IPS-18a (cell line): ENCODE measurements at regions not wholly inside any gene's neighbourhood (a gene's known extent, or its start where the extent isn't known, plus 50 kb on each side); places are given as distances from the start of the nearest gene placed in this dataset.
"Not testable (repeated sequence)": the region's sequence is repeated elsewhere in the genome, so short reads cannot be mapped to it uniquely, and the experiment has no call there.

Experiments used
- H3K27ac ChIP-seq: one replicate; pipeline ENCODE4 v1.5.1; 2013; ENCODE audit warnings: low read length
- H3K27me3 ChIP-seq: one replicate; pipeline ENCODE4 v1.6.1; 2013; ENCODE audit warnings: mild to moderate bottlenecking, low read length; ENCODE audit not compliant: control insufficient read depth, insufficient read depth
- H3K36me3 ChIP-seq: one replicate; pipeline ENCODE4 v1.6.1; 2013; ENCODE audit warnings: low read depth, low read length; ENCODE audit not compliant: control insufficient read depth
- H3K4me1 ChIP-seq: one replicate; pipeline ENCODE4 v1.6.1; 2013; ENCODE audit warnings: low read depth, low read length; ENCODE audit not compliant: control insufficient read depth
- H3K4me3 ChIP-seq: one replicate; pipeline ENCODE4 v1.5.1; 2013; ENCODE audit warnings: low read length
- H3K9ac ChIP-seq: one replicate; pipeline ENCODE4 v1.6.1; 2013; ENCODE audit warnings: mild to moderate bottlenecking, low read length, moderate library complexity
- H3K9me3 ChIP-seq: one replicate; pipeline ENCODE4 v1.6.1; 2013; ENCODE audit warnings: low read depth, low read length; ENCODE audit not compliant: control insufficient read depth

DNA sequence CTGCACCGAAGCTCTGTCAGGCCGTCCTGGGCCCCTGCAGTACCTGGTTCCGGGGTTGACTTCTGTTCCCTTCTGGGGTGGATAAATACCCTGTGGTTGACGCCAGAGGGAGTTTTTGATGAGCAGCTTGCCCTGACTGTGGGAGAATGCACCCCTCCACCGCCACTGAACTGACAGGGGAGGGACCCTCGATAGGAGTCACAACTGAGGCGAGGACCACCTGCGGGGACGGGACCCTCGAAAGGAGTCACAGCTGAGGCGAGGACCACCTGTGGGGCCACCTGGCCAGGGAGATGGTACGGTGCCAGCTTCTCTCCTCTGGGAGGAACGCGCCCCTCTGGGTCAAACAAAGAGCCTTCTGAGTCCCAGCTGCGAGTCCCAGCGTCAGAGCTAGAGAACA, 100.1 kb upstream of the FRMD1 start:
- no peak overlapping the region for H3K27ac ChIP-seq
- H3K4me3 ChIP-seq = no peak overlapping the region
- H3K4me1 ChIP-seq = peaks cover 36% of the 10 kb centered on the region
- H3K36me3 ChIP-seq = no peaks in the 10 kb centered on the region
- no peak overlapping the region for H3K9ac ChIP-seq
- H3K9me3 ChIP-seq = no peaks in the 10 kb centered on the region
- H3K27me3 ChIP-seq = peaks cover 8% of the 10 kb centered on the region

DNA sequence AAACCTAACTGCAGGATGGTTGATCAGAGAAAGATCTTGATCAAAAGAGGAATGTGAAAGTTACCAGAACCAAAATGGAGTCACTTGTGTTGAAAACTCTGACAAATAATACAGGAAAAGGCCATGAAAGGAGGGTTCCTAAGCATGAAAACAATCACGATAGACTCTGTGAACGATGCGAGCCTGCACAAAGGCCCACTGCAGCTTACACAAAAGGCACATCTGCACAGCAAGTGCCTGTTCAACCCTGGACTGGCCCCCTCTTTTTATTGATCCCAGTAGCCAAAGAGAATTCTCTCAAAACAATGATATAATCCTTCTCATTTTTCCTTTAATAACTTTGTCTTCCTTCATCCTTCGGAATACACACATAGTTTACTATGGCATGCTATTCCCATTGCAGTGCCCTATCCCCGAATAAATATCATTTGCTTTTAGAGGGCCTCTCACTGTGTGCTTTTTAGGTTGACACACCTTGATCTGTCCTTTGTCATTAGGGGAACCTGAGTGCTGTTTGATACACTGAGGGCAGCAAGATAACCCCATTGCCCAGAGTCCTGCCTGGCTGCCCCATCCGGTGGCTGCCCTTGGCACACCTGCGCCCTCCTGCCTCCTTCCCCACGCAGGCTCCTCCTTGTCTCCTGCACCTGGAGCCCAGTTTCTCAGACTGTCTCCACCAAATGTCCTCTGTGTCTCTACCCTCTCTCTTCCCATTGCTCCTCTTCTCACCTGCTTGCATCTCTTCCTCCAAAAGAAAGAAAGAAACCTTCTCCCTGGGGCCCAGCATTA, 98.3 kb upstream of the FRMD1 start:
- H3K27ac ChIP-seq = no peak overlapping the region
- peaks cover 38% of the 10 kb centered on the region for H3K4me1 ChIP-seq

DNA sequence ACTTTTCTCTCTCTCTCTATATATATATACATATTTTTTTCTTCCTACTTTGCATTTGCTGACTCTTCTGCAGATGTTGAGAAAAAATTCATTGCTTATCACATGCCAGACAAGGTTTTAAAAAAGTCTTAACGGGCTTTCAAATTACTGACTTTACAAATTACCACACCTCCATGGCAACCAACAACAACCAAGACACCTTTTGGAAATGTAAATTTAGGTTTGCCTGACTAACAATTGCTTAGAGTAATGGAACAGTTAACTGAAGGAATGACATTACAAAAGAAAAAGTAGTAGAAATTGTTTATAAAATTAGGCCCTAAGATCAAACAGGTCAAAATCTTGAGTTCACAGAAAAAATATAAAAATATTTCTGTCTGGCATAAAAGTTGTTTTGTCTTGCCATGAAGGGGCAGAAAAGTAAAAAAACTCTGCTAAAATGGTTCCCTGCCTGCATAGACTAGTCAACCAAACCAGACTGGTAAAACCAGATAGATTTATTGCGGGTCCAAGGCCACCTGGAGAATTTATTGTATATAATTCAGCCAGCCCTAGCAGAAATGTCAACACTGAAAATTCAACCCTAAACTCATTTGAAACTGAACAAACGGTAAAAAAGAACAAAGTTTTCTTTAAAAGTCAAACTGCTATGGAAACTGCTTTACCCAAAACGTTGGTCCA, 92.8 kb upstream of the FRMD1 start:
- Histone ChIP-seq H3K27me3 (no peaks in the 10 kb centered on the region), H3K27ac (peak overlapping the region; percentile 92), H3K4me1 (peaks cover 18% of the 10 kb centered on the region), H3K9me3 (no peaks in the 10 kb centered on the region), H3K9ac (peak overlapping the region; percentile 53), H3K36me3 (no peaks in the 10 kb centered on the region), H3K4me3 (peak overlapping the region; percentile 11)

More for the DNA sequence above, 98.3 kb upstream of the FRMD1 start:
- Histone ChIP-seq H3K9me3 (no peaks in the 10 kb centered on the region), H3K4me3 (no peak overlapping the region), H3K27me3 (peaks cover 7% of the 10 kb centered on the region), H3K9ac (no peak overlapping the region), H3K36me3 (no peaks in the 10 kb centered on the region)

DNA sequence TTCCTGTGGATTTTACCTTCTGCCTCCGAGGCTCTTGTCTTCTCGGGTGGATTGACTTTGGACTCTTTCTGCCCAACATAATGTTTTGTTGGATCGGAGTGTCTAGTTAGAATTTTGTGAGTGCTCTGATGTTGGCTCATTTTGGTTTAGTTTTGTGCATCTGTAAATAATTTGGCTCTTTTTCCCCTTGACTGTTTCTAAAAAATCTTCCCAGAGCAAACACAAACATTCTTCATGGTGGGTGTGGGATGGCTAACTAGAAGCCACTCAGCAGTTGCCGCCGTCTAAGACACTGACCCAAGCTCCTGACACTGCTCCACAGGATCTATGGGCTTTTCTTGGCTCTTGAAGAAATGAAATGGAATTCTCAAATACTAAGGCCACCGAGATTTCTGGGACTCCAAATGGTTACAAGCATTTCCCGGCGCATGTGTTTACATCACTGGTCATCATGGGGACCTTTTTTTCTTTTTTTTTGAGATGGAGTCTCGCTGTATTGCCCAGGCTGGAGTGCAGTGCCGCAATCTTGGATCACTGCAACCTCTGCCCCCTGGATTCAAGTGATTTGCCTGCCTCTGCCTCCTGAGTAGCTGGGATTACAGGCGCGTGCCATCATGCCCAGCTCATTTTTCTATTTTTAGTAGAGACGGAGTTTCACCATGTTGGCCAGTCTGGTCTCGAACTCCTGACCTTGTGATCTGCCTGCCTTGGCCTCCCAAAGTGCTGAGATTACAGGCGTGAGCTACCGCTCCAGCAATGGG, 92.0 kb upstream of the FRMD1 start:
- H3K27me3 ChIP-seq = no peaks in the 10 kb centered on the region
- H3K9ac ChIP-seq = peak overlapping the region; percentile 53
- no peaks in the 10 kb centered on the region for H3K9me3 ChIP-seq

DNA sequence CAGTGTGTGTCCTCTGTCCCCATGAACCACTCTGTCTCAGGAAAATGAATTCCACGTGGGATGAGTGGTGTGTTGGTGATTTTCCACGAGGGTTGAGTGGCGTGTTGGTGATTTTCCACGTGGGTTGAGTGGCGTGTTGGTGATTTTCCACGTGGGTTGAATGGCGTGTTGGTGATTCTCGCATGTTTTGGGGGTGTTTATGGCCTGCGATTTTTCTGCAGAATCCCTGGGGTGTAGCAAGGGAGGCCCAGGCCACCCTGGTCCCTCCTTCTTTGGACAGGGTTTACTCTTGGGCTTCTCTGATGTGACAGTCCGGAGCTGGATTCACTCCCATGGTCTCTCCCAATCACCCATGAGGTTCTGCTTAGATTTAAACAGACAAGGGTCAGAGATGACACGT, 90.6 kb upstream of the FRMD1 start:
- Histone ChIP-seq H3K27me3 (no peaks in the 10 kb centered on the region), H3K36me3 (no peaks in the 10 kb centered on the region), H3K9me3 (no peaks in the 10 kb centered on the region), H3K9ac (no peak overlapping the region), H3K4me3 (no peak overlapping the region), H3K4me1 (peaks cover 18% of the 10 kb centered on the region), H3K27ac (no peak overlapping the region)

More for the DNA sequence above, 92.0 kb upstream of the FRMD1 start:
- no peaks in the 10 kb centered on the region for H3K36me3 ChIP-seq
- peaks cover 18% of the 10 kb centered on the region for H3K4me1 ChIP-seq
- H3K4me3 ChIP-seq = no peak overlapping the region
- H3K27ac ChIP-seq = peak overlapping the region; percentile 92

DNA sequence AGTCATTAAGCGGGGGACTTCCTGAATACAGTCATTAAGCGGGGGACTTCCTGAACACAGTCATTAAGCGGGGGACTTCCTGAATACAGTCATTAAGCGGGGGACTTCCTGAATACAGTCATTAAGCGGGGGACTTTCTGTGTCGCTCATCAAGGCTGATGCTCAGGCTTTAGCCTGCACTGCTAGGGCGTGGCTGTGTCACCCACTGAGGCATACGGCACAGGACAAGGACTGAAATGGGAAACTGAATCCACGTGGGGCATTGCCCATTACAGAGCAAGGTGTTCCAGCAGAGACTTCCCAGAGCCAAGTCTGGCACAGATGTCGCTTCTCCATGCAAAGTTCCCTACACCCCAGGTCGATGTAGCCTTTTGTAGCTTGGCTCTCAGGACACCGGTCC, 89.9 kb upstream of the FRMD1 start:
- not testable (repeated sequence) for H3K9me3 ChIP-seq, H3K36me3 ChIP-seq, H3K27me3 ChIP-seq, H3K4me3 ChIP-seq, H3K9ac ChIP-seq, H3K27ac ChIP-seq
- H3K4me1 ChIP-seq = peaks cover 14% of the 10 kb centered on the region

DNA sequence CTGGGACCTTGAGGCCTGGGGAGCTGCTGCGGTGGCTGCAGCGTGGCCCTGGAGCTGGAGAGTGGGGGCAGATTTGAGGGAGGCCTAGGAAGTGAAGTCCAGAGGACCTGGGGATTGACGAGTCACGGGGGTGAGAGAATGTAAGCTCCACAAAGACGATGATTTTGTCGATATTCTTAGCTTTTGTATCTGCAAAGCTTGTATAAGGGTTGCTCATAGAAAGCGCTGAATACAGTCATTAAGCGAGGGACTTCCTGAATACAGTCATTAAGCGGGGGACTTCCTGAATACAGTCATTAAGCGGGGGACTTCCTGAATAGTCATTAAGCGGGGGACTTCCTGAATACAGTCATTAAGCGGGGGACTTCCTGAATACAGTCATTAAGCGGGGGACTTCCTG, 89.3 kb upstream of the FRMD1 start:
- H3K4me3 ChIP-seq, H3K27me3 ChIP-seq, H3K36me3 ChIP-seq, H3K27ac ChIP-seq, H3K9ac ChIP-seq, H3K9me3 ChIP-seq: not testable (repeated sequence)
- peaks cover 19% of the 10 kb centered on the region for H3K4me1 ChIP-seq

DNA sequence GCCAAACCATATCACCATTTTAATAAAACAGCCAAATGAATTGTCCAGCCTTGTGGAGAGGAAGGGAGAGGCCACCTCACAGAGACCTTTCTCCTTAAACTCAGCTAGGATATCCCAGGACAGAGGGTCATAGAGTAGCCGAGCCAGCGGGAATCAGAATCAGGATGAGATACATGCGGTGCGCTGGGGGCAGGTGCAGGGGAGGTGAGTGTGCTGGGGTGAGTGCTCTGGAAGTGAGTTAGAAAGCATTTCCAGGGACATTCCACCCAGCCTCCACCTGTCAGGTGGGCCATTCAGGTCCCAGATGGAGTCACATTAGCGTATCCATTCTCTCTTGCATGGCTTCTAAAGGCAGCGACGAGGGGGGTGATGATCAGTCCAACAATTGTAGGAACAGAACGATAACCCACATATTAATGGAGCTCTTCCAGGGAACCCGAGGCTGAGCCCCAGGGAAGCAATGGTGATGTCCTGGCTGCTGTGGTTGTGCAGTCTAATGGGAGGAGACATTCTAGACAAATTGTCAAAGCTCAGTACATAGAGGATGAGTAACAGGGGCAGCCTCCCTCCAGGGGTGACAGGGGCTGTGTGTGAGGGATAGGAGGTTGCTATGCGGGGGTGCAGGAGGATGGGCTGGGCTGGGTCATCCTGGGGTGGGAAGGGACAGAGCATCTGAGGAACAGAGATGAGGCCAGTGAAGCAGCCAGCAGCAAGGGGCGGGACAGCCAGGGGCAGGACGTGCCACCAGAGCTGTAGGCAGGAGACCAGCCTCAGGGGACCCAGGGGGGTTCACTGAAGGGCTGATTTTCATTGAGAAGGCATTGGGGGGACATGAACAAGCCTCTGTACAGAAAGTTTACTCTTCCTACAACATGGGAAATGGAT, 88.7 kb upstream of the FRMD1 start:
- Histone ChIP-seq H3K27me3 (no peaks in the 10 kb centered on the region), H3K36me3 (no peaks in the 10 kb centered on the region), H3K27ac (no peak overlapping the region), H3K4me1 (peaks cover 20% of the 10 kb centered on the region), H3K4me3 (no peak overlapping the region), H3K9ac (no peak overlapping the region), H3K9me3 (no peaks in the 10 kb centered on the region)

DNA sequence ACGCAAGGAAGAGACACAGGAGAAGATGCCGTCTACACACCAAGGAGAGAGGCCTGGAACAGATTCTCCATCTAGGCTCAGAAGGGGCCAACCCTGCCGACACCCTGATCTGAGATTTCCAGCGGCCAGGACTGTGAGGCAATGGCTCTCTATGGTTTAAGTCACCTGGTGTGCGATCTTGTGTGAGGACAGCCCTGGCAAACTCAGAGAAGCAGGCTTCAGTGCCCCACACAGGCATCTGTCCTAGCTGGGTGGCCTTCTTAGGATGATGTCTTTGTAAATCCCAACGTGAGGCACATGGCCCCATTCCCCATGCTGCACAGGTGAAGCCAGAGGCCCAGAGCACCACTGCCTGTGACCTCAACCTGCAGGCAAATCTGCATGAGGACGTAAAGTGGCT, 87.6 kb upstream of the FRMD1 start:
- Histone ChIP-seq H3K4me1 (peaks cover 12% of the 10 kb centered on the region), H3K27me3 (no peaks in the 10 kb centered on the region), H3K4me3 (no peak overlapping the region), H3K36me3 (no peaks in the 10 kb centered on the region), H3K9me3 (no peaks in the 10 kb centered on the region), H3K27ac (no peak overlapping the region), H3K9ac (no peak overlapping the region)

DNA sequence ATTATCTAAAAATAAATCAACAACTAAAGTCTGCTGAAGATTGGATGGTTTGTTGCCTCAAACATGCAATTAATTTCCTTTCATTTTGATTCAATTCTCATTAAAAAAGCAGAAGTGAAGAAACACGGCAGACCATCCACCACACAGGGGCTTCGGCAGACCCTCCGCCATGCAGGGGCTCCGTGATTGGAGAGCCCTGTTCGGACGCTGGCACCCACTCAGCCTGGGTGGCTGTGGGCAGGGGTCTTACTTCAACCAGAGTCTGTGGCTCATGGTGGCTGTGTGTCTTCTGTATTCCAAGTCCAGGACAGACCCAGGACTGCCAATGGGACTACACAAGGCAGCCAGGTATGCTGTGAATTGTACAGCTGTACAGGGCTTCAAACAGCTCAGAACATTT, 86.9 kb upstream of the FRMD1 start:
- H3K9ac ChIP-seq = no peak overlapping the region
- peaks cover 12% of the 10 kb centered on the region for H3K4me1 ChIP-seq
- no peak overlapping the region for H3K4me3 ChIP-seq
- no peaks in the 10 kb centered on the region for H3K27me3 ChIP-seq
- no peaks in the 10 kb centered on the region for H3K36me3 ChIP-seq
- H3K27ac ChIP-seq = no peak overlapping the region
- no peaks in the 10 kb centered on the region for H3K9me3 ChIP-seq

DNA sequence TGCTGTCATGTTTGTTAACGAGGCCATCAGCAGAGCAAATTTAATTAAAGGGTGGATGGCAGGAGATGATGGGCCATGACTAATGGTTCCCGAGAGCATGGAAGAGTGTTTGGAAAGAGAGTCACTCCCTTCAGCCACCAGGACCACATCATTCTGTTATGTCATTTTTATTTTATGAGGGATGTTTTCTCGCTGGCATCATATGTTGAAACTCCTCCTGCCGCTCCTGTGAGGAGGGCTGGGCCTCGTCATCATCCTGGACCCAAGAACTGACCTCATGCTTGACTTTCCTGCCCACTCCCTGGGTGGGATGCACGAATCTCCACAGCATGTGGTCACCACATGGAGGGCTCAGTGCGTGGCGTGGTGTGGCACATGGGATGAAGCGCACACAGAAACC, 86.4 kb upstream of the FRMD1 start:
- Histone ChIP-seq H3K9ac (no peak overlapping the region), H3K9me3 (no peaks in the 10 kb centered on the region), H3K27ac (no peak overlapping the region), H3K4me1 (peaks cover 12% of the 10 kb centered on the region), H3K4me3 (no peak overlapping the region), H3K27me3 (no peaks in the 10 kb centered on the region), H3K36me3 (no peaks in the 10 kb centered on the region)
